ENCODE measurements at regions not wholly inside any gene's neighbourhood (a gene's known extent, or its start where the extent isn't known, plus 50 kb on each side); places are given as distances from the start of the nearest gene placed in this dataset.
"Not testable (repeated sequence)": the region's sequence is repeated elsewhere in the genome, so short reads cannot be mapped to it uniquely, and the experiment has no call there.

GRCh38 chr6:19399406-19399805 is 437.8 kb upstream of the ID4 start (continued):
- TF ChIP-seq IRF5 (IDR thresholded peaks at IDR 0.05; ENCODE audit: borderline replicate concordance) (no peak), MEF2B (IDR thresholded peaks at IDR 0.05; ENCODE audit: partially characterized antibody, poor library complexity, severe bottlenecking) (no peak), RAD21 (IDR thresholded peaks at IDR 0.05; ENCODE audit: insufficient read depth, low read depth, low read length) (no peak), CREM (IDR thresholded peaks at IDR 0.05; ENCODE audit: low read depth) (no peak), PAX5 (IDR thresholded peaks at IDR 0.05; ENCODE audit: borderline replicate concordance, low read depth, low read length) (no peak), MTA2 (IDR thresholded peaks at IDR 0.05; ENCODE audit: low read depth) (no peak)

GRCh38 chr6:19404884-19405283 is 432.3 kb upstream of the ID4 start:
- H2AFZ ChIP-seq (ENCODE audit: control insufficient read depth, low read depth, low read length); in situ Hi-C loops (cut with MboI); H3K27me3 ChIP-seq (replicated peaks in 1 of 2; ENCODE audit: control insufficient read depth in 2 of 2, insufficient read depth in 2 of 2, low read length in 1 of 2); H3K4me1 ChIP-seq (ENCODE audit: control insufficient read depth, insufficient read depth, low read length); CTCF ChIA-PET; DNase-seq (ENCODE audit: low read depth, low spot score); H4K20me1 ChIP-seq (ENCODE audit: control insufficient read depth, insufficient read depth); H3K36me3 ChIP-seq (ENCODE audit: control insufficient read depth in 2 of 2, insufficient read depth in 2 of 2, low read length in 1 of 2); ATAC-seq; H3K4me3 ChIP-seq; SMC1A ChIA-PET (ENCODE audit: uncharacterized antibody, unreplicated experiment); H3K79me2 ChIP-seq (ENCODE audit: control insufficient read depth, insufficient read depth, low read length); H3K9me3 ChIP-seq (replicated peaks; ENCODE audit: control insufficient read depth, insufficient read depth, low read length); POLR2A ChIA-PET; BruUV-seq (replicated peaks); FAIRE-seq; intact Hi-C loops (cut with micrococcal nuclease; ENCODE audit: unreplicated experiment); H3K4me2 ChIP-seq (ENCODE audit: control insufficient read depth, insufficient read depth); H3K9ac ChIP-seq (ENCODE audit: control insufficient read depth, insufficient read depth, low read length); RAD21 ChIA-PET (ENCODE audit: unreplicated experiment); H3K27ac ChIP-seq (ENCODE audit: control insufficient read depth, insufficient read depth): not testable (repeated sequence)
- WGBS (ENCODE audit: insufficient coverage, insufficient replicate concordance, low lambda C conversion rate, missing lambda C conversion rate): 50% methylated on average over 3 of the region's 3 CpGs

All from GM12878 (cell line).